ENCODE measurements at regions not wholly inside any gene's neighbourhood (a gene's known extent, or its start where the extent isn't known, plus 50 kb on each side); places are given as distances from the start of the nearest gene placed in this dataset.

GRCh38 chr18:11502368-11502767 lies 107.0 kb upstream of the SLC35G4 start:
- Histone ChIP-seq H3K4me3 (ENCODE audit: insufficient read depth, low read length) (no peak overlapping the region), H3K27me3 (ENCODE audit: insufficient read depth, low read length) (no peaks in the 10 kb centered on the region), H3K4me2 (ENCODE audit: insufficient read depth, low read length) (no peak overlapping the region), H3K9me3 (ENCODE audit: low read depth, low read length) (no peaks in the 10 kb centered on the region), H2AFZ (ENCODE audit: low read length) (no peak overlapping the region), H3K36me3 (ENCODE audit: insufficient read depth, low read length) (no peaks in the 10 kb centered on the region), H3K79me2 (ENCODE audit: insufficient read depth, low read length) (no peaks in the 10 kb centered on the region), H3K27ac (ENCODE audit: low read depth, low read length) (no peak overlapping the region), H3K4me1 (ENCODE audit: insufficient read depth, low read length) (peaks cover 36% of the 10 kb centered on the region), H4K20me1 (ENCODE audit: insufficient read depth, low read length) (no peaks in the 10 kb centered on the region)
- no peak for TF ChIP-seq CTCF (IDR thresholded peaks at IDR 0.05; ENCODE audit: extremely low read depth, low read depth, low read length)
- no peak for DNase-seq (ENCODE audit: insufficient read length, low spot score, missing footprints)

GRCh38 chr18:11501352-11501751 lies 108.0 kb upstream of the SLC35G4 start:
- H3K27ac ChIP-seq (ENCODE audit: low read depth, low read length) = no peak overlapping the region
- H3K79me2 ChIP-seq (ENCODE audit: insufficient read depth, low read length) = no peaks in the 10 kb centered on the region
- H3K4me3 ChIP-seq (ENCODE audit: insufficient read depth, low read length) = no peak overlapping the region
- no peaks in the 10 kb centered on the region for H4K20me1 ChIP-seq (ENCODE audit: insufficient read depth, low read length)
- no peak for TF ChIP-seq CTCF (IDR thresholded peaks at IDR 0.05; ENCODE audit: extremely low read depth, low read depth, low read length)
- H3K27me3 ChIP-seq (ENCODE audit: insufficient read depth, low read length) = no peaks in the 10 kb centered on the region
- no peak overlapping the region for H3K4me2 ChIP-seq (ENCODE audit: insufficient read depth, low read length)
- H3K4me1 ChIP-seq (ENCODE audit: insufficient read depth, low read length) = peaks cover 42% of the 10 kb centered on the region
- H2AFZ ChIP-seq (ENCODE audit: low read length) = no peak overlapping the region
- no peaks in the 10 kb centered on the region for H3K9me3 ChIP-seq (ENCODE audit: low read depth, low read length)
- no peaks in the 10 kb centered on the region for H3K36me3 ChIP-seq (ENCODE audit: insufficient read depth, low read length)
- DNase-seq (ENCODE audit: insufficient read length, low spot score, missing footprints) = no peak

GRCh38 chr18:11500153-11501122 lies 109.0 kb upstream of the SLC35G4 start:
- peaks cover 45% of the 10 kb centered on the region for H3K4me1 ChIP-seq (ENCODE audit: insufficient read depth, low read length)
- no peak for TF ChIP-seq CTCF (IDR thresholded peaks at IDR 0.05; ENCODE audit: extremely low read depth, low read depth, low read length)
- H3K27me3 ChIP-seq (ENCODE audit: insufficient read depth, low read length) = no peaks in the 10 kb centered on the region
- peak; percentile 85 for DNase-seq (ENCODE audit: insufficient read length, low spot score, missing footprints)
- no peak overlapping the region for H3K4me3 ChIP-seq (ENCODE audit: insufficient read depth, low read length)
- H3K9me3 ChIP-seq (ENCODE audit: low read depth, low read length) = no peaks in the 10 kb centered on the region
- H3K36me3 ChIP-seq (ENCODE audit: insufficient read depth, low read length) = no peaks in the 10 kb centered on the region
- H3K27ac ChIP-seq (ENCODE audit: low read depth, low read length) = peak overlapping the region; percentile 46
- H3K4me2 ChIP-seq (ENCODE audit: insufficient read depth, low read length) = peak overlapping the region; percentile 45
- no peak overlapping the region for H2AFZ ChIP-seq (ENCODE audit: low read length)
- no peaks in the 10 kb centered on the region for H4K20me1 ChIP-seq (ENCODE audit: insufficient read depth, low read length)
- H3K79me2 ChIP-seq (ENCODE audit: insufficient read depth, low read length) = no peaks in the 10 kb centered on the region

- DNase-seq (ENCODE audit: insufficient read length, low spot score, missing footprints) = no peak
Measured at GRCh38 chr18:11498821-11499220, 110.6 kb upstream of the SLC35G4 start.

More at GRCh38 chr18:11498821-11499220, 110.6 kb upstream of the SLC35G4 start:
- Histone ChIP-seq H3K4me2 (ENCODE audit: insufficient read depth, low read length) (no peak overlapping the region), H3K79me2 (ENCODE audit: insufficient read depth, low read length) (no peaks in the 10 kb centered on the region), H3K9me3 (ENCODE audit: low read depth, low read length) (no peaks in the 10 kb centered on the region), H3K4me3 (ENCODE audit: insufficient read depth, low read length) (no peak overlapping the region), H4K20me1 (ENCODE audit: insufficient read depth, low read length) (no peaks in the 10 kb centered on the region), H3K27ac (ENCODE audit: low read depth, low read length) (peak overlapping the region; percentile 46), H3K4me1 (ENCODE audit: insufficient read depth, low read length) (peaks cover 48% of the 10 kb centered on the region), H3K27me3 (ENCODE audit: insufficient read depth, low read length) (no peaks in the 10 kb centered on the region), H3K36me3 (ENCODE audit: insufficient read depth, low read length) (no peaks in the 10 kb centered on the region), H2AFZ (ENCODE audit: low read length) (no peak overlapping the region)
- TF ChIP-seq CTCF (IDR thresholded peaks at IDR 0.05; ENCODE audit: extremely low read depth, low read depth, low read length) = no peak

All from osteoblast (primary cell).